SK-N-SH treated with all-trans-retinoic acid at 6 μM for 48 hours (cell line): ENCODE measurements at regions not wholly inside any gene's neighbourhood (a gene's known extent, or its start where the extent isn't known, plus 50 kb on each side); places are given as distances from the start of the nearest gene placed in this dataset.

Source experiments
- ESRRG ChIP-seq: fragments of 250-450 bp; sonication (Bioruptor Pico); IDR thresholded peaks from 2 replicates; pipeline ENCODE4 v1.6.1; 2021; ENCODE audit warnings: mild to moderate bottlenecking
- PPARA ChIP-seq: fragments of 250-450 bp; sonication (Bioruptor Pico); IDR thresholded peaks from 2 replicates; pipeline ENCODE4 v1.5.0; 2020; ENCODE audit warnings: mild to moderate bottlenecking, borderline replicate concordance
- RARB ChIP-seq: fragments of 250-450 bp; sonication (Bioruptor Pico); IDR thresholded peaks from 2 replicates; pipeline ENCODE4 v1.8.0; 2021; ENCODE audit warnings: mild to moderate bottlenecking, moderate library complexity
- SNAI2 ChIP-seq: fragments of 250-450 bp; sonication (Bioruptor Pico); IDR thresholded peaks from 2 replicates; pipeline ENCODE4 v1.5.0; 2020; ENCODE audit warnings: mild to moderate bottlenecking, moderate library complexity

DNA sequence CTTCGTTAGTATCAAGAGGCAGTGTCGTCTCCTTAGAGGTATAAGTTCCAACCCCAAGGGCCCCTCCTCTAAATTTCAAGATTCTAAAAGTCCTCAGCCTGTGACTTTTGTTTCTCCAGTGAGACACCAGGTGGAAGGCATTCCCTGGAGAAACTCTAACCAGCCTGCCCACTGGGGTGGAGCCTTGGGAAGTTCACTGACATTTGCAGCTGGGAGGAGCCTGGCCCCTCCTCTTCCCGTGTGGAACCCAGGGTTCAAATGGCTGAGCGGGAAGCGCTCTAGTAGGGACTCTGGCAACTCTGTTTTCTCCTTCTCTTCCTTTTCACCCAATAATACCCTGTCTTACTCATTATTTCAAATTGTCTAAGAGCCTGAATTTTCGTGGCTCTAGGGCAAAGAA lies 325.0 kb downstream of the TLL1 start:
- TF ChIP-seq PPARA (CRISPR knock-in tag) (no peak), SNAI2 (CRISPR knock-in tag) (no peak), ESRRG (CRISPR knock-in tag) (no peak), RARB (CRISPR knock-in tag) (no peak)
